IMR-90 (cell line): ENCODE measurements at regions not wholly inside any gene's neighbourhood (a gene's known extent, or its start where the extent isn't known, plus 50 kb on each side); places are given as distances from the start of the nearest gene placed in this dataset.

Experiments
- ATAC-seq: fragments of 200-7000 bp; cut with Tn5 transposase; 2 replicates; pipeline ENCODE4 v1.9.1; 2020; ENCODE audit warnings: low read depth, mild to moderate bottlenecking, moderate library complexity
- BruUV-seq: library from RNA; stranded (reverse); fragments of 400-500 nt; replicated peaks from 2 replicates; lab custom pipeline; 2021; lab: Mats Ljungman, UMichigan
- CTCF ChIA-PET: fragments of 300-600 bp; formaldehyde crosslinking; extraction: SDS; loops from one replicate; lab custom pipeline; 2021; ENCODE audit warnings: antibody characterized with exemption; lab: Yijun Ruan, JAX
- POLR2A ChIA-PET: fragments of 300-600 bp; sonication (Branson Sonifier 250); formaldehyde crosslinking; loops from one replicate; lab custom pipeline; 2022; ENCODE audit warnings: antibody characterized with exemption; ENCODE audit not compliant: unreplicated experiment; lab: Charles Lee
- DNase-seq: peaks from one replicate; pipeline ENCODE4 v3.0.0; 2013
- H2AFZ ChIP-seq: replicated peaks from 2 replicates; pipeline ENCODE3; 2013; ENCODE audit warnings: low read length, mild to moderate bottlenecking; ENCODE audit not compliant: poor library complexity
- H2AK5ac ChIP-seq: 2 replicates; pipeline ENCODE4 v1.6.1; 2013; ENCODE audit warnings: low read depth, low read length, inconsistent platforms
- H2AK9ac ChIP-seq: replicated peaks from 2 replicates; pipeline ENCODE3; 2013; ENCODE audit warnings: mild to moderate bottlenecking, low read depth, low read length, moderate library complexity; ENCODE audit not compliant: poor library complexity
- H2BK120ac ChIP-seq: 2 replicates; pipeline ENCODE4 v1.6.1; 2013; ENCODE audit warnings: low read depth, low read length, inconsistent platforms
- H2BK15ac ChIP-seq: 3 replicates; pipeline ENCODE4 v1.6.1; 2013; ENCODE audit warnings: low read depth, low read length, inconsistent platforms
- H2BK20ac ChIP-seq: 2 replicates; pipeline ENCODE4 v1.6.1; 2013; ENCODE audit warnings: low read depth, mild to moderate bottlenecking, inconsistent platforms, low read length, moderate library complexity
- H2BK5ac ChIP-seq: 2 replicates; pipeline ENCODE4 v1.6.1; 2013; ENCODE audit warnings: mild to moderate bottlenecking, low read depth, low read length, inconsistent platforms; ENCODE audit not compliant: poor library complexity, severe bottlenecking
- H3K14ac ChIP-seq: replicated peaks from 2 replicates; pipeline ENCODE4 v1.6.1; 2013; ENCODE audit warnings: low read depth, low read length, inconsistent platforms
- H3K18ac ChIP-seq: 2 replicates; pipeline ENCODE4 v1.6.1; 2013; ENCODE audit warnings: low read depth, low read length, control low read depth
- H3K23ac ChIP-seq: 2 replicates; pipeline ENCODE4 v1.6.1; 2013; ENCODE audit warnings: low read depth, low read length, inconsistent platforms
- H3K27ac ChIP-seq: 2 replicates; pipeline ENCODE4 v1.5.1; 2013; ENCODE audit warnings: mild to moderate bottlenecking, control low read depth, low read length; ENCODE audit not compliant: insufficient read depth
- H3K27me3 ChIP-seq: 2 replicates; pipeline ENCODE4 v1.6.1; 2013; ENCODE audit warnings: low read length; ENCODE audit not compliant: control insufficient read depth, insufficient read depth
- H3K36me3 ChIP-seq: 2 replicates; pipeline ENCODE4 v1.6.1; 2013; ENCODE audit warnings: low read length, mixed read lengths; ENCODE audit not compliant: control insufficient read depth, insufficient read depth
- H3K4ac ChIP-seq: 2 replicates; pipeline ENCODE4 v1.6.1; 2013; ENCODE audit warnings: low read depth, low read length, inconsistent platforms
- H3K4me1 ChIP-seq: 2 replicates; pipeline ENCODE4 v1.6.1; 2013; ENCODE audit warnings: low read length, mixed read lengths; ENCODE audit not compliant: control insufficient read depth, insufficient read depth
- H3K4me2 ChIP-seq: 2 replicates; pipeline ENCODE4 v1.6.1; 2013; ENCODE audit warnings: low read depth, mild to moderate bottlenecking, control low read depth, low read length, moderate library complexity
- H3K4me3 ChIP-seq: 2 replicates; pipeline ENCODE4 v1.5.1; 2013; ENCODE audit warnings: low read depth, mild to moderate bottlenecking, control low read depth, low read length, moderate library complexity; ENCODE audit not compliant: insufficient read depth
- H3K56ac ChIP-seq: 2 replicates; pipeline ENCODE4 v1.6.1; 2013; ENCODE audit warnings: low read length, inconsistent platforms; ENCODE audit not compliant: insufficient read depth; ENCODE audit errors: extremely low read depth
- H3K79me1 ChIP-seq, 2 experiments: 2 replicates each; pipeline ENCODE4 v1.6.1; 2013; ENCODE audit warnings: low read length in 2 of 2, inconsistent platforms in 1 of 2, low read depth in 1 of 2
- H3K9ac ChIP-seq: 2 replicates; pipeline ENCODE4 v1.6.1; 2013; ENCODE audit warnings: low read depth, low read length, control low read depth
- H3K9me1 ChIP-seq: 2 replicates; pipeline ENCODE4 v1.6.1; 2013; ENCODE audit warnings: low read length, inconsistent platforms; ENCODE audit not compliant: insufficient read depth
- H3K9me3 ChIP-seq: 2 replicates; pipeline ENCODE4 v1.6.1; 2013; ENCODE audit warnings: low read length; ENCODE audit not compliant: control insufficient read depth, insufficient read depth
- H4K20me1 ChIP-seq: 2 replicates; pipeline ENCODE4 v1.6.1; 2013; ENCODE audit warnings: low read length, inconsistent platforms; ENCODE audit not compliant: insufficient read depth
- H4K5ac ChIP-seq: 2 replicates; pipeline ENCODE4 v1.6.1; 2013; ENCODE audit warnings: mild to moderate bottlenecking, low read depth, low read length, control low read depth
- H4K8ac ChIP-seq, 2 experiments: 2 replicates each; pipeline ENCODE4 v1.6.1; 2013; ENCODE audit warnings: low read depth in 2 of 2, low read length in 2 of 2, control low read depth in 1 of 2, inconsistent platforms in 1 of 2
- H4K91ac ChIP-seq: 2 replicates; pipeline ENCODE4 v1.6.1; 2013; ENCODE audit warnings: low read depth, low read length, inconsistent platforms; ENCODE audit not compliant: insufficient read depth
- CTCF ChIP-seq: conservative IDR thresholded peaks from 2 replicates; pipeline ENCODE4 v1.5.1; 2012; ENCODE audit warnings: mild to moderate bottlenecking, low read depth, low read length, improper control_type of control experiment
- ELK1 ChIP-seq: fragments of 150-350 bp; IDR thresholded peaks from 2 replicates; pipeline ENCODE4 v1.6.1; 2016; ENCODE audit warnings: low read depth, mild to moderate bottlenecking, low read length, moderate library complexity, borderline replicate concordance
- FOS ChIP-seq: fragments of 150-350 bp; IDR thresholded peaks from 2 replicates; pipeline ENCODE4 v1.6.1; 2016; ENCODE audit warnings: low read depth, low read length
- MAFK ChIP-seq: IDR thresholded peaks from 2 replicates; pipeline ENCODE4 v1.6.1; 2012; ENCODE audit warnings: low read depth, low read length, improper control_type of control experiment
- MAZ ChIP-seq: IDR thresholded peaks from 2 replicates; pipeline ENCODE4 v1.6.1; 2012; ENCODE audit warnings: low read depth, mild to moderate bottlenecking, low read length, improper control_type of control experiment, moderate library complexity, borderline replicate concordance
- POLR2A ChIP-seq: IDR thresholded peaks from 2 replicates; pipeline ENCODE4 v1.6.1; 2012; ENCODE audit warnings: mild to moderate bottlenecking, low read depth, low read length
- USF2 ChIP-seq: fragments of 150-350 bp; IDR thresholded peaks from 2 replicates; pipeline ENCODE4 v1.6.1; 2017; ENCODE audit warnings: mild to moderate bottlenecking, antibody characterized with exemption, low read length, low read depth
- WGBS, 2 experiments: methylation state at CpG; one replicate each; pipeline versions ENCODE4 v1.1.5 to v1.1.7; 2013; ENCODE audit warnings: missing lambda C conversion rate in 2 of 2; ENCODE audit not compliant: insufficient read length in 1 of 2; ENCODE audit errors: extremely low coverage in 2 of 2; 5-methylcytosine and 5-hydroxymethylcytosine counted together
- dilution Hi-C: fragments of 300-500 bp; cut with HindIII; formaldehyde crosslinking; loops from one replicate; pipeline ENCODE4 v1.14.3; 2018; ENCODE audit warnings: low sequenced_read_pairs; ENCODE audit not compliant: unreplicated experiment
- in situ Hi-C: fragments of 300-500 bp; cut with MboI; formaldehyde crosslinking; loops from 3 replicates; pipeline ENCODE4 v1.14.3; 2019; ENCODE audit warnings: low sequenced_read_pairs, inconsistent platforms, mixed read lengths
- intact Hi-C: fragments of 100-400 bp; cut with micrococcal nuclease; formaldehyde crosslinking; loops from 2 replicates; pipeline ENCODE4 v1.10.0; 2022

- H3K23ac ChIP-seq = no peak overlapping the region
- ATAC-seq = no peak
- peak overlapping the region; percentile 18; the same call in 1 of the 2 replicates for H3K18ac ChIP-seq
Measured at GRCh38 chr7:84624527-84624926, 429.9 kb upstream of the SEMA3A start.

More at GRCh38 chr7:84624527-84624926, 429.9 kb upstream of the SEMA3A start:
- intact Hi-C loops (no loop called here), in situ Hi-C loops (no loop called here), dilution Hi-C loops (no loop called here)
- H2BK15ac ChIP-seq = peak overlapping the region; percentile 75; the same call in 1 of the 3 replicates
- H2BK120ac ChIP-seq = peak overlapping the region; percentile 49
- peak overlapping the region; percentile 9; the same call in 1 of the 2 replicates for H3K4ac ChIP-seq
- H3K27me3 ChIP-seq = no peaks in the 10 kb centered on the region
- no peak overlapping the region for H2AK5ac ChIP-seq
- no CpG with 5 or more reads among the region's 1 CpG for WGBS, 2 experiments
- no peak for TF ChIP-seq MAFK
- no peak for TF ChIP-seq FOS
- TF ChIP-seq MAZ = no peak
- TF ChIP-seq POLR2A = no peak
- TF ChIP-seq ELK1 = no peak
- no peak for TF ChIP-seq USF2
- TF ChIP-seq CTCF = no peak
- H3K4me1 ChIP-seq = peaks cover under 1% of the 10 kb centered on the region; the same call in 1 of the 2 replicates
- H2AK9ac ChIP-seq = no peak overlapping the region
- no peaks in the 10 kb centered on the region for H3K9me1 ChIP-seq
- H4K91ac ChIP-seq = no peak overlapping the region; the same call in 1 of the 2 replicates
- peak overlapping the region; percentile 45 for H2BK5ac ChIP-seq
- H4K5ac ChIP-seq = no peak overlapping the region
- no peaks in the 10 kb centered on the region for H4K20me1 ChIP-seq
- H3K27ac ChIP-seq = no peak overlapping the region
- ChIA-PET CTCF (no interaction called here), POLR2A (no interaction called here)
- no peak overlapping the region for H4K8ac ChIP-seq
- no peak for DNase-seq
- H3K9me3 ChIP-seq = no peaks in the 10 kb centered on the region
- no TSS peak for BruUV-seq
- H3K14ac ChIP-seq = no peak overlapping the region
- H3K56ac ChIP-seq = no peak overlapping the region
- no peak overlapping the region for H2AFZ ChIP-seq
- no peaks in the 10 kb centered on the region for H3K36me3 ChIP-seq
- H2BK20ac ChIP-seq = peak overlapping the region; percentile 41; the same call in 1 of the 2 replicates
- H3K4me3 ChIP-seq = no peak overlapping the region
- H3K79me1 ChIP-seq = no peaks in the 10 kb centered on the region
- no peak overlapping the region for H3K9ac ChIP-seq
- no peak overlapping the region for H3K4me2 ChIP-seq
